OCI-LY3 (cell line): ENCODE measurements at regions not wholly inside any gene's neighbourhood (a gene's known extent, or its start where the extent isn't known, plus 50 kb on each side); places are given as distances from the start of the nearest gene placed in this dataset.

ENCODE experiments used
- H2AFZ ChIP-seq: fragments of 200-600, 300-600 bp; shearing (Covaris generic); 2 replicates; pipeline ENCODE4 v1.6.0; 2014; ENCODE audit warnings: antibody characterized with exemption, low read depth, low read length
- H3K27ac ChIP-seq: fragments of 200-600, 300-600 bp; sonication (generic); 2 replicates; pipeline ENCODE4 v1.5.1; 2014; ENCODE audit warnings: mild to moderate bottlenecking, low read length, moderate library complexity, mixed read lengths
- H3K27me3 ChIP-seq: fragments of 200-600, 300-600 bp; sonication (generic); 2 replicates; pipeline ENCODE4 v1.6.1; 2014; ENCODE audit warnings: low read depth, low read length, mixed read lengths
- H3K36me3 ChIP-seq: fragments of 200-600, 300-600 bp; sonication (generic); replicated peaks from 2 replicates; pipeline ENCODE3; 2014; ENCODE audit warnings: low read depth, low read length, mixed read lengths
- H3K4me1 ChIP-seq: fragments of 300-600, 200-600 bp; sonication (generic); 2 replicates; pipeline ENCODE4 v1.6.1; 2014; ENCODE audit warnings: low read length, mixed read lengths
- H3K4me2 ChIP-seq: fragments of 200-600, 300-600 bp; sonication (generic); 2 replicates; pipeline ENCODE4 v1.6.1; 2014; ENCODE audit warnings: low read length, mixed read lengths
- H3K4me3 ChIP-seq: fragments of 300-600, 200-600 bp; sonication (generic); 2 replicates; pipeline ENCODE4 v1.5.1; 2014; ENCODE audit warnings: antibody characterized with exemption, mild to moderate bottlenecking, low read length, moderate library complexity
- H3K79me2 ChIP-seq: fragments of 300-600, 200-600 bp; shearing (Covaris generic); 2 replicates; pipeline ENCODE4 v1.6.1; 2014; ENCODE audit warnings: mild to moderate bottlenecking, low read length, mixed read lengths
- H3K9ac ChIP-seq: fragments of 300-600, 200-600 bp; shearing (Covaris generic); 2 replicates; pipeline ENCODE4 v1.6.0; 2014; ENCODE audit warnings: mild to moderate bottlenecking, low read length, moderate library complexity
- H3K9me3 ChIP-seq: fragments of 200-600, 300-600 bp; shearing (Covaris generic); 2 replicates; pipeline ENCODE4 v1.6.1; 2014; ENCODE audit warnings: low read length, mixed read lengths; ENCODE audit not compliant: insufficient read depth
- H4K20me1 ChIP-seq: fragments of 200-600, 300-600 bp; sonication (generic); 2 replicates; pipeline ENCODE4 v1.6.1; 2016; ENCODE audit warnings: low read length, mixed read lengths; ENCODE audit not compliant: insufficient read depth
- CTCF ChIP-seq: fragments of 200-600, 300-600 bp; sonication (generic); IDR thresholded peaks from 2 replicates; pipeline ENCODE4 v1.5.1; 2014; ENCODE audit warnings: antibody characterized with exemption, low read length, low read depth
- EZH2phosphoT487 ChIP-seq: fragments of 200-600 bp; shearing (Covaris generic); IDR thresholded peaks from 2 replicates; pipeline ENCODE4 v1.6.1; 2018; ENCODE audit warnings: antibody characterized with exemption, mixed run types, low read depth

GRCh38 chr12:125263385-125263784 is 198.2 kb downstream of the AACS start:
- no peaks in the 10 kb centered on the region for H3K4me1 ChIP-seq
- no peaks in the 10 kb centered on the region for H3K79me2 ChIP-seq
- no peak overlapping the region for H3K4me2 ChIP-seq
- no peaks in the 10 kb centered on the region for H3K36me3 ChIP-seq
- no peak overlapping the region for H3K4me3 ChIP-seq
- TF ChIP-seq CTCF (no peak), EZH2phosphoT487 (no peak)
- H2AFZ ChIP-seq: no peak overlapping the region
- H3K27me3 ChIP-seq: peaks cover 21% of the 10 kb centered on the region
- H3K9me3 ChIP-seq: no peaks in the 10 kb centered on the region
- H4K20me1 ChIP-seq: no peaks in the 10 kb centered on the region
- H3K9ac ChIP-seq: no peak overlapping the region
- H3K27ac ChIP-seq: no peak overlapping the region

GRCh38 chr12:125267114-125267513 is 201.9 kb downstream of the AACS start:
- no peak overlapping the region for H3K4me3 ChIP-seq
- no peaks in the 10 kb centered on the region for H3K9me3 ChIP-seq
- TF ChIP-seq CTCF: no peak
- TF ChIP-seq EZH2phosphoT487: no peak

GRCh38 chr12:125269276-125269675 is 204.0 kb downstream of the AACS start:
- Histone ChIP-seq H3K36me3 (no peaks in the 10 kb centered on the region), H3K9me3 (no peaks in the 10 kb centered on the region), H3K4me2 (no peak overlapping the region), H3K4me1 (no peaks in the 10 kb centered on the region), H3K27ac (no peak overlapping the region), H3K9ac (no peak overlapping the region), H3K27me3 (peaks cover 16% of the 10 kb centered on the region; the same call in 1 of the 2 replicates), H2AFZ (no peak overlapping the region), H3K4me3 (no peak overlapping the region), H3K79me2 (no peaks in the 10 kb centered on the region), H4K20me1 (no peaks in the 10 kb centered on the region)
- TF ChIP-seq CTCF (no peak), EZH2phosphoT487 (no peak)

More at GRCh38 chr12:125267114-125267513, 201.9 kb downstream of the AACS start:
- Histone ChIP-seq H3K27ac (no peak overlapping the region), H4K20me1 (no peaks in the 10 kb centered on the region), H3K4me2 (no peak overlapping the region), H3K36me3 (no peaks in the 10 kb centered on the region), H3K27me3 (peaks cover 20% of the 10 kb centered on the region; the same call in 1 of the 2 replicates), H3K79me2 (no peaks in the 10 kb centered on the region), H3K4me1 (no peaks in the 10 kb centered on the region), H3K9ac (no peak overlapping the region), H2AFZ (no peak overlapping the region)

GRCh38 chr12:125271892-125272291 is 206.7 kb downstream of the AACS start:
- no peak overlapping the region for H3K27ac ChIP-seq
- H3K79me2 ChIP-seq: no peaks in the 10 kb centered on the region
- no peaks in the 10 kb centered on the region for H4K20me1 ChIP-seq
- H2AFZ ChIP-seq: no peak overlapping the region
- no peak overlapping the region for H3K4me3 ChIP-seq
- TF ChIP-seq EZH2phosphoT487 (no peak), CTCF (no peak)
- H3K4me2 ChIP-seq: no peak overlapping the region
- H3K9ac ChIP-seq: no peak overlapping the region
- no peaks in the 10 kb centered on the region for H3K36me3 ChIP-seq
- no peaks in the 10 kb centered on the region for H3K4me1 ChIP-seq
- H3K9me3 ChIP-seq: no peaks in the 10 kb centered on the region
- H3K27me3 ChIP-seq: peaks cover 14% of the 10 kb centered on the region; the same call in 1 of the 2 replicates
